ENCODE measurements at regions not wholly inside any gene's neighbourhood (a gene's known extent, or its start where the extent isn't known, plus 50 kb on each side); places are given as distances from the start of the nearest gene placed in this dataset.
A peak's percentile ranks its signal among the peaks of the same experiment; 100 is the strongest.

DNA sequence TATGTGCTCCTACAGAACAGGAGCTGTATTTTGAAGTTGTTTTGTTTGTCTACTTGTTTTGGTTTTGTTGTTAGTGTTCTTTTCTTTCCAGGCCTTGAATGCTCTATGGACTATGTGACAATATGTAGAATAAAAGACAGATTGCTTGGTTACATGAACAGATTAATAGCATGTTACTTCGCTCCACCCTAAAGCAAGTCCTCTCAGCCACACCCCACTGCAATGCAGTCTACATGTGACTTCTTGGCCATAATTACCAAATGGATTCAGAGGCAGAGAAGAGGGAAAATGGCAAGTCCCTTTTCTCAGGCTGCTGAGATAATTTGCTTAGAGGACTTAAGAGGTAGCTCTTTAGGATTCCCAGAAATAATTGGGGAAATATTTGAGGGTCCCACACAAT, 123.2 kb upstream of the CYP1B1 start:
- Histone ChIP-seq H3K36me3 (no peaks in the 10 kb centered on the region), H3K27ac (peak overlapping the region in 1 of 5 donors; percentile 81), H3K4me3 (no peak overlapping the region), H3K27me3 (no peaks in the 10 kb centered on the region), H3K4me1 (peaks cover 0 to 7% (median 0%) of the 10 kb centered on the region in 4 donors), H3K9me3 (no peaks in the 10 kb centered on the region)
- intact Hi-C loops (cut with DNase I; ENCODE audit: low total_unique reads): no loop called here
- TF ChIP-seq POLR2A (IDR thresholded peaks at IDR 0.05): no peak
- 87 to 97% (median 91%) methylated on average over 1 of the region's 1 CpG for WGBS, 5 donors
- DNase-seq: no peak

GRCh38 chr2:38194751-38195150, 118.8 kb upstream of the CYP1B1 start:
- no peak overlapping the region for H3K27ac ChIP-seq
- H3K36me3 ChIP-seq: no peaks in the 10 kb centered on the region
- no peaks in the 10 kb centered on the region for H3K4me1 ChIP-seq
- 82 to 91% (median 85%) methylated on average over 5 of the region's 5 CpGs for WGBS, 5 donors
- no peak for DNase-seq
- H3K9me3 ChIP-seq: no peaks in the 10 kb centered on the region
- H3K27me3 ChIP-seq: no peaks in the 10 kb centered on the region
- no peak overlapping the region for H3K4me3 ChIP-seq
- intact Hi-C loops (cut with DNase I; ENCODE audit: low total_unique reads): no loop called here
- no peak for TF ChIP-seq POLR2A (IDR thresholded peaks at IDR 0.05)
- TF ChIP-seq CTCF (IDR thresholded peaks at IDR 0.05): no peak
- TF ChIP-seq EP300 (IDR thresholded peaks at IDR 0.05): no peak

- WGBS, 5 donors: 66 to 83% (median 79%) methylated on average over 3 of the region's 3 CpGs
- Histone ChIP-seq H3K27ac (no peak overlapping the region), H3K36me3 (no peaks in the 10 kb centered on the region), H3K9me3 (no peaks in the 10 kb centered on the region), H3K4me3 (no peak overlapping the region), H3K27me3 (no peaks in the 10 kb centered on the region), H3K4me1 (peaks cover 0 to 9% (median 5%) of the 10 kb centered on the region in 4 donors)
- no peak for TF ChIP-seq EP300 (IDR thresholded peaks at IDR 0.05)
- no peak for TF ChIP-seq POLR2A (IDR thresholded peaks at IDR 0.05)
- TF ChIP-seq POLR2AphosphoS5 (IDR thresholded peaks at IDR 0.05): no peak
- no peak for TF ChIP-seq CTCF (IDR thresholded peaks at IDR 0.05)
- DNase-seq: no peak
- intact Hi-C loops (cut with DNase I; ENCODE audit: low total_unique reads): no loop called here
These were observed 117.0 kb upstream of the CYP1B1 start for GRCh38 chr2:38192976-38193375.

DNA sequence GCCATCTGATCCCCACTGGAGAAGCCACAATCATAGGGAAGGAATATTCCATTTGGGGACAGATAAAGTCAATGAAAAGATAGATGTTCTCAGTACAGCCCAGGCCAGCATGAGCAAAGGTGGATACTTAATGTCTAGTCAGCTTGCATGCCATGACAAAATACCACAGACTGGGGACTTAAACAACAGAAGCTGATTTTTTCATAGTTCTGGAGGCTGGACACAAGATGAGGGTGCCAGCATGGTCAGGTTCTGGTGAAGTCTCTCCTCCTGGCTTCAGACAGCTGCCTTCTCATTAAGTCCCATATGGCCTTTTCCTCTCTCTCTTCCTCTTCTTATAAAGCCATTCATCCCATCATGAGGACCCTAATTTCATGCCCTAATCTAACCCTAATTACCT, 116.1 kb upstream of the CYP1B1 start:
- Histone ChIP-seq H3K9me3 (no peaks in the 10 kb centered on the region), H3K27ac (no peak overlapping the region), H3K27me3 (no peaks in the 10 kb centered on the region), H3K4me1 (peaks cover 0 to 18% (median 9%) of the 10 kb centered on the region in 4 donors), H3K4me3 (no peak overlapping the region), H3K36me3 (no peaks in the 10 kb centered on the region)
- no peak for DNase-seq
- intact Hi-C loops (cut with DNase I; ENCODE audit: low total_unique reads): no loop called here
- TF ChIP-seq EP300 (IDR thresholded peaks at IDR 0.05) (no peak), POLR2AphosphoS5 (IDR thresholded peaks at IDR 0.05) (no peak)

DNA sequence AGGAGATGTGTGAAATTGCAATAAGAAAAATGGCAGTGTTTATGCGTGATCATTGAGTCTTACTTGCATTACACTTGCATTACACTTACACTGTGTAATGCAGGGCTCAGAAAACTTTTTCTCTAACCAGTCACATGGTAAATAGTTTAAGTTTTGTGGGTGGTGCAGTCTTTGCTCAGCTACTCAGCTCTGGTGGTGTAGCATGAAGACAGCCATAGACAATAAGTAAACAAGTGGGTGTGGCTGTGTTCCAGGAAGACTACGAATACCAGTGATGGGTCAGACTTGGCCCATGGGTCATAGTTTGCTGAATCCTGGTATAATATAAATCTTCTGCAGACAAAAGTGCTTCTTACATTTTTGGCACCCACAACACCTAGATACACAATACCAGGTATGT, 115.6 kb upstream of the CYP1B1 start:
- DNase-seq: no peak
- no peak overlapping the region for H3K4me3 ChIP-seq
- no peaks in the 10 kb centered on the region for H3K9me3 ChIP-seq
- 77 to 83% (median 79%) methylated on average over 2 of the region's 2 CpGs for WGBS, 5 donors
- intact Hi-C loops (cut with DNase I; ENCODE audit: low total_unique reads): no loop called here
- H3K27ac ChIP-seq: peak overlapping the region in 1 of 5 donors; percentile 85
- H3K4me1 ChIP-seq: peaks cover 0 to 18% (median 9%) of the 10 kb centered on the region in 4 donors
- H3K27me3 ChIP-seq: no peaks in the 10 kb centered on the region
- TF ChIP-seq EP300 (IDR thresholded peaks at IDR 0.05) (no peak), POLR2A (IDR thresholded peaks at IDR 0.05) (no peak), POLR2AphosphoS5 (IDR thresholded peaks at IDR 0.05) (no peak), CTCF (IDR thresholded peaks at IDR 0.05) (no peak)
- H3K36me3 ChIP-seq: no peaks in the 10 kb centered on the region
